ENCODE measurements at regions not wholly inside any gene's neighbourhood (a gene's known extent, or its start where the extent isn't known, plus 50 kb on each side); places are given as distances from the start of the nearest gene placed in this dataset.

DNA sequence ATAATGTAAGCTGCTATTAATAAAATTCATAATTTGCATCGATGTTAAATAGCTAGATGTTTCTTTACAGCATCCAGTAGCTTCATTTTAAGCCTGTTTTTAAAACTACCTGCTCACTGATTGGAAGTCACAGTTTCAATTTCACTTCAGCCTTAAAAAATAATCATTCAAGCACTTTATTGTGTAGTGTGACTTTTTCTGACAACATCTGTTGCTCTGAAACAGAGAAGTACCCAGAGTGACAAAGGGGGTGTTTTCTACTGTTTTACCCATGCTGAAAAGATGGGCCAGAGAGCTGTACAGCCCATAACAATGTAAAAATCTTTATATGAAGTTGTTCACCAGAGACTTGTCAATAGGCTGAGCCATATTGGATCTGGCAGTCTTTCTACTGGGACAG is 437.2 kb downstream of the MDFIC start:
- WGBS, 3 donors = 88 to 93% (median 91%) methylated on average over 1 of the region's 1 CpG
- no peaks in the 10 kb centered on the region for H3K4me1 ChIP-seq
- H3K27ac ChIP-seq = no peak overlapping the region
- H3K27me3 ChIP-seq (ENCODE audit: insufficient read depth in 3 of 3, low read length in 2 of 3) = no peaks in the 10 kb centered on the region
- TF ChIP-seq, protein P1, sequence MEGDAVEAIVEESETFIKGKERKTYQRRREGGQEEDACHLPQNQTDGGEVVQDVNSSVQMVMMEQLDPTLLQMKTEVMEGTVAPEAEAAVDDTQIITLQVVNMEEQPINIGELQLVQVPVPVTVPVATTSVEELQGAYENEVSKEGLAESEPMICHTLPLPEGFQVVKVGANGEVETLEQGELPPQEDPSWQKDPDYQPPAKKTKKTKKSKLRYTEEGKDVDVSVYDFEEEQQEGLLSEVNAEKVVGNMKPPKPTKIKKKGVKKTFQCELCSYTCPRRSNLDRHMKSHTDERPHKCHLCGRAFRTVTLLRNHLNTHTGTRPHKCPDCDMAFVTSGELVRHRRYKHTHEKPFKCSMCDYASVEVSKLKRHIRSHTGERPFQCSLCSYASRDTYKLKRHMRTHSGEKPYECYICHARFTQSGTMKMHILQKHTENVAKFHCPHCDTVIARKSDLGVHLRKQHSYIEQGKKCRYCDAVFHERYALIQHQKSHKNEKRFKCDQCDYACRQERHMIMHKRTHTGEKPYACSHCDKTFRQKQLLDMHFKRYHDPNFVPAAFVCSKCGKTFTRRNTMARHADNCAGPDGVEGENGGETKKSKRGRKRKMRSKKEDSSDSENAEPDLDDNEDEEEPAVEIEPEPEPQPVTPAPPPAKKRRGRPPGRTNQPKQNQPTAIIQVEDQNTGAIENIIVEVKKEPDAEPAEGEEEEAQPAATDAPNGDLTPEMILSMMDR (IDR thresholded peaks at IDR 0.05) = no peak
- ATAC-seq = no peak
- no peak for DNase-seq
- intact Hi-C loops (cut with DNase I) = no loop called here
- H3K36me3 ChIP-seq (ENCODE audit: insufficient read depth in 1 of 2, low read depth in 1 of 2) = no peaks in the 10 kb centered on the region
- H3K9me3 ChIP-seq = no peaks in the 10 kb centered on the region
- no peak overlapping the region for H3K4me3 ChIP-seq

DNA sequence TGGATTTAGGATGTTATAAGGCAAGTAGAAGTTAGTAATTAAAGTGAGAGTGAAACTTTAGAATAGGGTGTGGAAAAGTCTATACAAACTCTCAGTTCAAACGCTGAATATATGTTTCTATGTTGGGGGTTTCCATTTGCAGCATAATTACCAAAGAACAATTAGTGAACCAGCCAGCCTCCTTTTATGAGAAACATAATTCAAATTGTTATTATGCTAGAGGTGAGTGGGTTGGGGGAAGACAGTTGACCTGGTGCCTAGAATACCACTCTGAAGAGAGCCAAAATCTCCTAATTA is 435.8 kb downstream of the MDFIC start:
- 31 to 53% (median 33%) methylated on average over 1 of the region's 1 CpG for WGBS, 3 donors
- H3K4me3 ChIP-seq = no peak overlapping the region
- no peaks in the 10 kb centered on the region for H3K27me3 ChIP-seq (ENCODE audit: insufficient read depth in 3 of 3, low read length in 2 of 3)
- DNase-seq = no peak
- TF ChIP-seq, protein P1 (IDR thresholded peaks at IDR 0.05) = no peak
- H3K27ac ChIP-seq = no peak overlapping the region
- no peaks in the 10 kb centered on the region for H3K4me1 ChIP-seq
- intact Hi-C loops (cut with DNase I) = no loop called here
- no peak for ATAC-seq
- H3K36me3 ChIP-seq (ENCODE audit: insufficient read depth in 1 of 2, low read depth in 1 of 2) = no peaks in the 10 kb centered on the region
- no peaks in the 10 kb centered on the region for H3K9me3 ChIP-seq

DNA sequence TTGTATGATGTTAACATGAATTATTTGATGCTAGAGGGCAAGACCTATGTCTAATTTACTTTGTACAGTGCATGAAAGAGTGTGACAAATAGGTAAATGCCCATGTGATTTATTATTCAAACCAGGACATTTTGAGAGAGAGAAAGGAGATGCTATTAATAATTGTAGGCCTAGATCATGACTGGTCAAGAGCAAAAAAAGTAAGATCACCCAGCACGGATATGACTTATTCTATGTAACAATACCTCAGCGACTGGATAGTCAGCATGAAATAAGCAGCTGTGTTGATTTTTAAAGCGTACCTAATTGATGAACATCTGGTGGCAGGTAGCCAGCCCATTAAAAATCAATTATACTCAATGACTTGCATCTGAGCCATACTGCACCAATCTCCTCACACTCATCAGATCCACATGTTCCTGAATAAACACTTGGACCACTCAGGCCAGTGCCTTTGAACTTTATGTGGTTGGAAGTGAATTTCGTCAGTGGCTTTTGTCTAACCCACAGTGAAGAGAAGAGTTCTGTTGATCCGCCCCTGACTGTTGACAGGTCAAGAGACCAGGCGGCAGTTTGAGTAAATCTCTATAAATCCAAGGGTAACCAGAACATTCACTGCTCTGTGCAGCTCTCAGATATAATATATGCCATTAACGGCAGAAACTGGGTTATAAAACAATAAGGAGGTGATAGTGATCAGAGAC is 435.3 kb downstream of the MDFIC start:
- Histone ChIP-seq H3K27me3 (ENCODE audit: insufficient read depth in 3 of 3, low read length in 2 of 3) (no peaks in the 10 kb centered on the region), H3K36me3 (ENCODE audit: insufficient read depth in 1 of 2, low read depth in 1 of 2) (no peaks in the 10 kb centered on the region), H3K4me3 (no peak overlapping the region), H3K4me1 (no peaks in the 10 kb centered on the region), H3K9me3 (no peaks in the 10 kb centered on the region), H3K27ac (no peak overlapping the region)
- intact Hi-C loops (cut with DNase I) = no loop called here
- 45 to 54% (median 48%) methylated on average over 7 of the region's 7 CpGs for WGBS, 3 donors
- no peak for ATAC-seq
- TF ChIP-seq, protein P1 (IDR thresholded peaks at IDR 0.05) = no peak
- DNase-seq = no peak

DNA sequence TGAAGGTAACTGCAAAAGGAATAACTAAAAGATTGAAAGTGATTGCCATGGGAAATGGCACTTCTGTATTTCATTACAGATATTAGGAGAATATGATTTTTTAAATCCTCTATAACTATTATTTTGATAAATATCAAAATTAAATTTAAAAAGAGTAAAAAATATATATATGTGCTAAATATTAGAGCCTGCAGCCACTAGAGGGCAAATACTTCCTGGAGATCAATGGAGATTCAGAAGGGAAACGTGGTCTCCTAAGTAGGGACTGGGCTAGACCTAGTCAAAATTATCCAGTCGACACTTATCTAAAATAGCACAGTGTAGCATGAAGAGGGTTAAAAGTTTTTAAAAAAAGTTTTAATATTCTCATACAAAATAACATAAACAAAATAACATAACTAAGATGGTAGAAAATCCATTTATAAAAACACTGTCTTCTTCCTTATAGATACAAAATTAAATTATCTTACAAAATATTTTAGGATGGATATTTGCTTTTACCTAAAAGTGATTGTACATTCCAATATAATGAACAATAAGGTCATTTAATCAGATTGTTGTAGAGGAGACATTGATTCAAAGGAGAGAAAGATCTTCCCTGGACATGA is 434.3 kb downstream of the MDFIC start:
- no peak for DNase-seq
- 49 to 59% (median 51%) methylated on average over 2 of the region's 2 CpGs for WGBS, 3 donors
- no peak for ATAC-seq
- H3K36me3 ChIP-seq (ENCODE audit: insufficient read depth in 1 of 2, low read depth in 1 of 2) = no peaks in the 10 kb centered on the region
- H3K9me3 ChIP-seq = no peaks in the 10 kb centered on the region
- intact Hi-C loops (cut with DNase I) = no loop called here
- no peaks in the 10 kb centered on the region for H3K4me1 ChIP-seq
- no peaks in the 10 kb centered on the region for H3K27me3 ChIP-seq (ENCODE audit: insufficient read depth in 3 of 3, low read length in 2 of 3)
- H3K27ac ChIP-seq = no peak overlapping the region
- H3K4me3 ChIP-seq = no peak overlapping the region
- TF ChIP-seq, protein P1 (IDR thresholded peaks at IDR 0.05) = peak; percentile 9

DNA sequence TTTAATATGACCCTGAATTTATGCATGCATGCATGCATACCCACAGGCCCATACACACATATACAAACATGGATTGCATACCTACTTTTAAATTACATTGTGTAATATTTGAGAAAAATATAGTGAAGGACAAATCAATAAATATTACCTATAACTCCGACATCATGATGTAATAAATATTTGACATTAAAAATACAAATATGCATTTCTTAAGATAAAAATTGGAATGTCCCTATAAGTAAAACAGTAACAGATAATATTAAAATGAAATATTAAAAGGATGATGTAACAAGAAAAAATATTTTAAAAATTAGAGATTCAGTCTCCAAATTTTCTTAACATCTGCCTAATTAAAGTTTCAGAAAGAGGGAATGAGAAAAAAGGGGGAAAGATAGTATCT is 433.0 kb downstream of the MDFIC start:
- no peaks in the 10 kb centered on the region for H3K9me3 ChIP-seq
- no peak overlapping the region for H3K4me3 ChIP-seq
- intact Hi-C loops (cut with DNase I) = no loop called here
- TF ChIP-seq, protein P1 (IDR thresholded peaks at IDR 0.05) = no peak
- H3K27ac ChIP-seq = no peak overlapping the region
- ATAC-seq (no peak), DNase-seq (no peak)
- H3K4me1 ChIP-seq = no peaks in the 10 kb centered on the region
- no peaks in the 10 kb centered on the region for H3K27me3 ChIP-seq (ENCODE audit: insufficient read depth in 3 of 3, low read length in 2 of 3)
- 96 to 99% (median 98%) methylated on average over 1 of the region's 1 CpG for WGBS, 3 donors
- no peaks in the 10 kb centered on the region for H3K36me3 ChIP-seq (ENCODE audit: insufficient read depth in 1 of 2, low read depth in 1 of 2)
